ENCODE measurements at regions not wholly inside any gene's neighbourhood (a gene's known extent, or its start where the extent isn't known, plus 50 kb on each side); places are given as distances from the start of the nearest gene placed in this dataset.

GRCh38 chr1:109818988-109819764 is 55.5 kb upstream of the EPS8L3 start:
- DNase-seq (ENCODE audit: low spot score) (no peak), ATAC-seq (ENCODE audit: low FRiP score) (no peak)
- no peak for TF ChIP-seq CTCF (IDR thresholded peaks at IDR 0.05)

GRCh38 chr1:109818271-109818987 is 54.7 kb upstream of the EPS8L3 start:
- no peak for TF ChIP-seq CTCF (IDR thresholded peaks at IDR 0.05)
- DNase-seq (ENCODE audit: low spot score): no peak
- peak; percentile 21 for ATAC-seq (ENCODE audit: low FRiP score)

DNA sequence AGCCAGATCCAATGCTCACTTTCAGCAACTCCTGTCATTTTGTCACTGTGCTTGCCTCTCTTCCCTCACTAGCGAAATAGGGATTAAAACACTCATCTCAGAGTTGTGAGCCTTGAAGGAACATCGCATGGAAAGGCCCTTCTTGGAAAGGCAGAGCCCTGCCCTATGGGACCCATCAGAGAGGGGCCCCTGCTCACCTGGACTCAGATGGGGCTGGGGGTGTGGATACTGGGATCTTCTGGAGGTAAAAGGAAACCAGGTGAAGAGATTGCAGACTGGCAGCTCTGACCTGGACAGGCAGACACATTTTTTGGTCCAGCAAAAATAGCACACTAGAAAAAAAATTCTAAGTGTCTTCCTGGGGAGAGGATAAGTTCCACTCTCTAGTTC is 54.2 kb upstream of the EPS8L3 start:
- TF ChIP-seq CTCF (IDR thresholded peaks at IDR 0.05): no peak
- DNase-seq (ENCODE audit: low spot score): no peak
- no peak for ATAC-seq (ENCODE audit: low FRiP score)

DNA sequence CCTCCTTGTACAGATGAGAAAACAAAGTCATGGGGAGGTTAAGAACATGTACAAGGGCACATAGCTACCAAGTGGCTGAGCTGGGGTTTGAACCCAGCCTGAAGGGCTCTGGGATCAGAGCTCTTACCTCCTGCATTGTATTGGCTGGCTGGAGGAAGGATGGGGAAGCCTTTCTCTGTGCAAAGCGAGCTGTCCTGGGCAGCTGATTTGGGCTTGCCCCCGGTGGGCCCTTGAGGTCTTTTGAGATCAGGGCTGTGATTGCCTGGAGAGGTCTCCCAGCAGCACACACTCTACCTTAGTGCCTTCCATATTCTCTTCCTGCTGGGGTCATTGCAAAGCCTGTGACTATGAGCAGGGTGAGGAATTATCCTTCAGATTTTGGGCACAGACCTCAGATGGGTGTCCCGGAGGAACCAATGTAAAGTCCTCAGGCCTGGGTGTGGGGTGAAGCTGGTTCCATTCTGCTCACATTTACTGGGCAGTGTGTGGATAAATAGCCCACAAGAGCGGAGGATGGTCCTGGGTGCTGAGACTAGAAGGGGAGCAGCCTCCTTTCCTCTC is 53.3 kb upstream of the EPS8L3 start:
- ATAC-seq (ENCODE audit: low FRiP score): no peak

DNA sequence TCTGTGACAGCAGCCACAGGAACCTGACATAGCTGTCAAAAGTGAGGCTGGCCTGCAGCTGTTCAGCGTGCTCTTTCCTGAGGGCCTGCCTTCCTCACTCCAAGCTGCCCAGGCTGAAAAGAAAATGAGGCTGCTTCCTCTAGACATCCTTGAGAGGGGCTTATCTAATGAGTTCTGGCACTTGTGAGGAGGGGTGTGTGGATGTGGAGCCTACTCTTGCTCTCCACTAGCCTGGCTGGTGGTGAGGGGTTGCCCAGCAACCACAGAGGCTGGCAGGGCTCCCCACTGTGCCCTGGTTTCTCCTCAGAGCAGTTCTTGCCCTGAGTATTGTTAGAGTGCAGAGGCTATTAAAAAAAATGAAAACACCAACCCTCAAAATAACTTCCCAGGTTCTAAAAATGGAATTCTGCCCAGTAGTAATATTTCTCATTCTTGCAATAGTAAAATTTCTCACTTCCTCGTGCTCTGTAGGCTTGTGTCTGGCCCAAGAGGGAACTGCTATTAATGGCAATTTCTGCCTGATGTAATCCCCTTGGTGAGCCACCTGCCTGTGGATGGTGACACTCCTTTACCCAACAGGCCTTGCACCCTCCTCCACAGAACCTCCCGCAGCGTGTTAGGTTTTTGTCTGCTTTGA is 52.6 kb upstream of the EPS8L3 start:
- DNase-seq (ENCODE audit: low spot score): no peak
- ATAC-seq (ENCODE audit: low FRiP score): no peak
- no peak for TF ChIP-seq CTCF (IDR thresholded peaks at IDR 0.05)

More for the DNA sequence above, 53.3 kb upstream of the EPS8L3 start:
- no peak for DNase-seq (ENCODE audit: low spot score)
- no peak for TF ChIP-seq CTCF (IDR thresholded peaks at IDR 0.05)

DNA sequence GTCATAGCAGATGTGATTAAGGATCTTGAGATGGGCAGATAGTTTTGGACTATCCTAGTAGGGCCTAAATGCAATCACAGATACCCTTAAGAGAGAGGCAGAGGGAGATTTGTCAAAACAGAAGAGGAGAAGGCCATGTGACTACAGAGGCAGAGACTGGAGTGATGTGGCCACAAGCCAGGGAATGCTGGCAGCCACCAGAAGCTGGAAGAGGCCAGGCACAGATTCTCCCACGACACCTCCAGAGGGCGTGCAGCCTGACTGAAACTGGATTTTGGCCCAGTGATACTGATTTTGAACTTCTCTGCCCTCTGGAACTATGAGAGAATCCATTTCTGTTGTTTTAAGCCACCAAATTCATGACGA is 52.1 kb upstream of the EPS8L3 start:
- no peak for ATAC-seq (ENCODE audit: low FRiP score)
- no peak for TF ChIP-seq CTCF (IDR thresholded peaks at IDR 0.05)
- no peak for DNase-seq (ENCODE audit: low spot score)
